HL-60 (cell line): ENCODE measurements at regions not wholly inside any gene's neighbourhood (a gene's known extent, or its start where the extent isn't known, plus 50 kb on each side); places are given as distances from the start of the nearest gene placed in this dataset.

Experiments
- SPI1 ChIP-seq: IDR thresholded peaks from 2 replicates; pipeline ENCODE4 v1.6.1; 2012; ENCODE audit warnings: low read depth, mild to moderate bottlenecking, borderline replicate concordance
- TF ChIP-seq, protein P1 (sequence below): IDR thresholded peaks from one replicate; pipeline ENCODE4 v1.5.1; 2011; ENCODE audit warnings: low read length, control low read depth, inconsistent platforms; ENCODE audit not compliant: insufficient read depth

DNA sequence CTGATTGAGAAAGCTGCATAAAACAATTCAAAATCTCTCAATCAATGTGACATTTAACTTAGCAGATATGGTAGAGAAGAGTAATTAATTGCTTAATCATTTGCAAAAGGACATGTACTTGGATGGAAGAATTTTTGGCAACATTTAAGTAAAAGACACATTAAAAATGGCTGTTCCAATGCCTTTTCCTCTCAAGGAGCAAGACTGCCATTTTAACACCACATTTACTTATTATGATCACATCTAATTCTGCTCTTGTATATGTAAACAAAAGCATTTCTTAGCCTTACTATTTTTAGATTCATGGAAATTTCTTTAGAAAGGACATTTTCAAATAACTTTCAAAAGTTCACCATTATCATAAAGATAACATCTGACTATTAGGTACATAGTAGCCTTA is 360.0 kb downstream of the HINT1 start:
- TF ChIP-seq, protein P1, sequence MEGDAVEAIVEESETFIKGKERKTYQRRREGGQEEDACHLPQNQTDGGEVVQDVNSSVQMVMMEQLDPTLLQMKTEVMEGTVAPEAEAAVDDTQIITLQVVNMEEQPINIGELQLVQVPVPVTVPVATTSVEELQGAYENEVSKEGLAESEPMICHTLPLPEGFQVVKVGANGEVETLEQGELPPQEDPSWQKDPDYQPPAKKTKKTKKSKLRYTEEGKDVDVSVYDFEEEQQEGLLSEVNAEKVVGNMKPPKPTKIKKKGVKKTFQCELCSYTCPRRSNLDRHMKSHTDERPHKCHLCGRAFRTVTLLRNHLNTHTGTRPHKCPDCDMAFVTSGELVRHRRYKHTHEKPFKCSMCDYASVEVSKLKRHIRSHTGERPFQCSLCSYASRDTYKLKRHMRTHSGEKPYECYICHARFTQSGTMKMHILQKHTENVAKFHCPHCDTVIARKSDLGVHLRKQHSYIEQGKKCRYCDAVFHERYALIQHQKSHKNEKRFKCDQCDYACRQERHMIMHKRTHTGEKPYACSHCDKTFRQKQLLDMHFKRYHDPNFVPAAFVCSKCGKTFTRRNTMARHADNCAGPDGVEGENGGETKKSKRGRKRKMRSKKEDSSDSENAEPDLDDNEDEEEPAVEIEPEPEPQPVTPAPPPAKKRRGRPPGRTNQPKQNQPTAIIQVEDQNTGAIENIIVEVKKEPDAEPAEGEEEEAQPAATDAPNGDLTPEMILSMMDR = no peak
- TF ChIP-seq SPI1 = no peak
